ENCODE measurements at regions not wholly inside any gene's neighbourhood (a gene's known extent, or its start where the extent isn't known, plus 50 kb on each side); places are given as distances from the start of the nearest gene placed in this dataset.

GRCh38 chr14:87111741-87112140, 881.2 kb downstream of the GALC start:
- H3K4me1 ChIP-seq (ENCODE audit: control insufficient read depth, insufficient read depth, low read length): peaks cover 2% of the 10 kb centered on the region
- dilution Hi-C loops (cut with HindIII; ENCODE audit: low sequenced_read_pairs, unreplicated experiment) (no loop called here), intact Hi-C loops (cut with micrococcal nuclease) (no loop called here), in situ Hi-C loops (cut with MboI; ENCODE audit: low sequenced_read_pairs) (no loop called here)
- H4K20me1 ChIP-seq (ENCODE audit: insufficient read depth, low read length): no peaks in the 10 kb centered on the region
- H3K4me3 ChIP-seq (ENCODE audit: insufficient read depth, low read depth, low read length): no peak overlapping the region
- no peak overlapping the region for H3K18ac ChIP-seq (ENCODE audit: low read depth, low read length)
- POLR2A ChIA-PET (ENCODE audit: unreplicated experiment): no interaction called here
- no peak overlapping the region for H2BK15ac ChIP-seq (ENCODE audit: low read depth, low read length)
- no peak overlapping the region for H2BK5ac ChIP-seq (ENCODE audit: low read depth, low read length, poor library complexity, severe bottlenecking)
- H4K8ac ChIP-seq (ENCODE audit: low read depth in 2 of 2, low read length in 2 of 2): no peak overlapping the region
- H3K4me2 ChIP-seq (ENCODE audit: low read depth, low read length): no peak overlapping the region
- no peaks in the 10 kb centered on the region for H3K9me1 ChIP-seq (ENCODE audit: insufficient read depth, low read length)
- ATAC-seq (ENCODE audit: low read depth): no peak
- H2BK20ac ChIP-seq (ENCODE audit: low read depth, low read length): no peak overlapping the region
- TF ChIP-seq RFX5 (IDR thresholded peaks at IDR 0.05; ENCODE audit: low read depth, low read length): no peak
- TF ChIP-seq RCOR1 (IDR thresholded peaks at IDR 0.05; ENCODE audit: insufficient replicate concordance, low read length): no peak
- TF ChIP-seq RAD21 (IDR thresholded peaks at IDR 0.05; ENCODE audit: low read length): no peak
- TF ChIP-seq ELK1 (IDR thresholded peaks at IDR 0.05; ENCODE audit: borderline replicate concordance, low read depth, low read length): no peak
- TF ChIP-seq MXI1 (IDR thresholded peaks at IDR 0.05; ENCODE audit: borderline replicate concordance, low read depth, low read length): no peak
- no peak overlapping the region for H3K4ac ChIP-seq (ENCODE audit: low read depth, low read length)
- no peaks in the 10 kb centered on the region for H3K27me3 ChIP-seq (ENCODE audit: control insufficient read depth, insufficient read depth, low read length)
- H4K5ac ChIP-seq (ENCODE audit: low read depth, low read length): no peak overlapping the region
- H3K9ac ChIP-seq (ENCODE audit: low read depth, low read length): no peak overlapping the region
- H2BK120ac ChIP-seq (ENCODE audit: low read depth, low read length): no peak overlapping the region
- H2AK5ac ChIP-seq (ENCODE audit: low read depth, low read length): no peak overlapping the region
- no peak for DNase-seq
- H3K9me3 ChIP-seq (ENCODE audit: control insufficient read depth, insufficient read depth, low read length): no peaks in the 10 kb centered on the region
- no CpG with 5 or more reads among the region's 3 CpGs for WGBS, 2 experiments (ENCODE audit: extremely low coverage in 2 of 2, insufficient read length in 1 of 2)
- H3K23ac ChIP-seq (ENCODE audit: low read depth, low read length): no peak overlapping the region
- no peak overlapping the region for H2AFZ ChIP-seq (replicated peaks; ENCODE audit: low read length, poor library complexity)
- CTCF ChIA-PET: interaction anchor here (0.7 kb wide), 1 partner anchor 112 kb away, joined by 3 read pairs; no protein-coding TSS in a partner anchor
- H3K79me1 ChIP-seq (ENCODE audit: low read depth in 1 of 2, low read length in 2 of 2): no peaks in the 10 kb centered on the region
- no peak overlapping the region for H3K56ac ChIP-seq (ENCODE audit: extremely low read depth, insufficient read depth, low read length)
- no peak overlapping the region for H2AK9ac ChIP-seq (replicated peaks; ENCODE audit: low read depth, low read length, poor library complexity)
- no peak overlapping the region for H3K14ac ChIP-seq (replicated peaks; ENCODE audit: low read depth, low read length)
- no peaks in the 10 kb centered on the region for H3K36me3 ChIP-seq (ENCODE audit: control insufficient read depth, insufficient read depth, low read length)
- BruUV-seq (replicated peaks): no TSS peak
- H3K27ac ChIP-seq (ENCODE audit: insufficient read depth, low read length): no peak overlapping the region
- no peak overlapping the region for H4K91ac ChIP-seq (ENCODE audit: insufficient read depth, low read depth, low read length)

All from IMR-90 (cell line).